GM12878 (cell line): ENCODE measurements at regions not wholly inside any gene's neighbourhood (a gene's known extent, or its start where the extent isn't known, plus 50 kb on each side); places are given as distances from the start of the nearest gene placed in this dataset.

Experiments
- CHD2 ChIP-seq: IDR thresholded peaks from 2 replicates; pipeline ENCODE4 v1.6.1; 2011; ENCODE audit warnings: low read depth, low read length, improper control_type of control experiment, borderline replicate concordance
- CTCF ChIP-seq, 3 experiments: IDR thresholded peaks in 2 of 3; conservative IDR thresholded peaks in 1 of 3; 2 replicates each; pipeline ENCODE4 v1.5.1; 2011; ENCODE audit warnings: low read depth in 3 of 3, low read length in 3 of 3, mild to moderate bottlenecking in 3 of 3, control low read depth in 2 of 3, moderate library complexity in 2 of 3, inconsistent platforms in 1 of 3, mixed read lengths in 1 of 3; ENCODE audit not compliant: control insufficient read depth in 2 of 3, insufficient read depth in 1 of 3; ENCODE audit errors: extremely low read depth in 1 of 3
- ELK1 ChIP-seq: IDR thresholded peaks from 2 replicates; pipeline ENCODE4 v1.6.1; 2012; ENCODE audit warnings: low read depth, low read length, improper control_type of control experiment
- ESRRA ChIP-seq: IDR thresholded peaks from 2 replicates; pipeline ENCODE4 v1.6.1; 2012; ENCODE audit warnings: mild to moderate bottlenecking, low read length, improper control_type of control experiment
- SIX5 ChIP-seq: IDR thresholded peaks from 2 replicates; pipeline ENCODE4 v1.6.1; 2011; ENCODE audit warnings: mild to moderate bottlenecking, low read depth, low read length, moderate library complexity; ENCODE audit not compliant: severe bottlenecking
- SP1 ChIP-seq: IDR thresholded peaks from one replicate; pipeline ENCODE4 v1.6.1; 2011; ENCODE audit warnings: low read depth, low read length
- ZNF384 ChIP-seq: IDR thresholded peaks from 2 replicates; pipeline ENCODE4 v1.6.1; 2012; ENCODE audit warnings: low read depth, mild to moderate bottlenecking, low read length, improper control_type of control experiment, borderline replicate concordance

- no peak for TF ChIP-seq SP1
- TF ChIP-seq CTCF (IDR thresholded peaks at IDR 0.05 in 2 of 3, conservative IDR thresholded peaks at IDR 0.05 in 1 of 3; ENCODE audit: control insufficient read depth in 2 of 3, extremely low read depth in 1 of 3, insufficient read depth in 1 of 3, low read depth in 3 of 3, low read length in 3 of 3), result no peak
- no peak for TF ChIP-seq ESRRA
- TF ChIP-seq SIX5, result no peak
- no peak for TF ChIP-seq ELK1
- no peak for TF ChIP-seq ZNF384
- TF ChIP-seq CHD2, result no peak
These were observed 369.3 kb upstream of the TMPRSS15 start for GRCh38 chr21:18772897-18773296.
